ENCODE measurements at regions not wholly inside any gene's neighbourhood (a gene's known extent, or its start where the extent isn't known, plus 50 kb on each side); places are given as distances from the start of the nearest gene placed in this dataset.
"Not testable (repeated sequence)": the region's sequence is repeated elsewhere in the genome, so short reads cannot be mapped to it uniquely, and the experiment has no call there.

DNA sequence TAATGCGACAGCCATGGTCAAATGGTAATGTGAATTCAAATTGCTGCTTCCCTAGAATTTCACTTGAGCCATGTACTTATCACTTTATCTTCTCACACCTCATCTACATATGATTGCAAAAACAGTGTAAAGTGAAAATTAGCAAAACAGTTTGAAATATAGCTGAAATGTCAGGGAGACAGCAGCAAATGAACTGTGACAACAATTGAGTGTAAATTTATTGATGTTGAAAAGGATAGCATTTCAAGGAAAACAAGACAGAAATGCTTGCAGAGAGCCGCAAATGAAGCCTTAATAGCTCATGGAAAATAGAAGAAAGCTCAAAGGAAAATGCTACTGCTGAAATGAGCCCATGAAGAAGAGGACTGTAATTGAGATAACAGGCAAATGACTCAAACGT is 516.2 kb upstream of the POT1 start:
- DNase-seq: no peak

- DNase-seq: no peak
Observed at GRCh38 chr7:125444864-125445263, 515.2 kb upstream of the POT1 start.

- DNase-seq: no peak
Observed at GRCh38 chr7:125436220-125436619, 506.6 kb upstream of the POT1 start.

- no peak for DNase-seq
Observed at GRCh38 chr7:125431349-125431748, 501.7 kb upstream of the POT1 start.

- no peak for DNase-seq
Observed at GRCh38 chr7:125430013-125430412, 500.4 kb upstream of the POT1 start.

- no peak for DNase-seq
Observed at GRCh38 chr7:125427676-125428075, 498.1 kb upstream of the POT1 start.

DNA sequence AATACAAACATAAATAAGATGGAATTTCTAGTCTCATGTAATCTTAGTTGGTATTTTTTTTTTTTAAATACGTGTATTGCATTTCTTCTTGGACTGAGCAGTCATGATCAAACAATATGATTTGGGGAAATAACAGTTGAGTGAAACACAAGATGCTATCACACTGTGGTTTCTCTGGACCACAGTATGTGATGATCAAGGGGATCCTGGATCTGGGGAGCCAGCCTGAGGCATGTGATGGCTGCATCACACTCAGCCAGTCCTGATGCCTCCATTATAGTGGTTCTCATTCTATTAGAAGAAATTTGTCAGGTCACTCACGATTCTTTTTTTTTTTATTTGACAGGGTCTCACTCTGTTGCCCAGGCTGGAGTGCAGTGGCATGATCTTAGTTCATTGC is 495.9 kb upstream of the POT1 start:
- DNase-seq: no peak

DNA sequence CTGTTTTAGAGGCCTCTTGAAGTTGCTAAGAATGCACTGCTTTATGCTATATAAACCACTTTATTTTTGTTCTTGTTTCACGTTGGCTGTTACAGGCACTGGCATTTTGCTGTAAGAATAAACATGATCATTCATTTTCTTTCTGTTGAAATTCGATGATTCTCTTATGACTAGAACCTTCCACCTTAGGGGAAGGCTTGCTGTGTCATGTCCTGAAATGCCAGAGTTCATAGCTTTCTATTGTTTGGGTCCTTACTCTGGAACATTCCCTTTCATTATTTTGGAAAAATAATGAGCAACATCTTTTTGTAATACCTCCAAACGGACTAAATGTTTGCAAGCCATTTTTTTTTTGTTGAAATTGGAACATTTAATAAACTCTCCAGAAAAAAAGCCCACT is 495.1 kb upstream of the POT1 start:
- no peak for DNase-seq

DNA sequence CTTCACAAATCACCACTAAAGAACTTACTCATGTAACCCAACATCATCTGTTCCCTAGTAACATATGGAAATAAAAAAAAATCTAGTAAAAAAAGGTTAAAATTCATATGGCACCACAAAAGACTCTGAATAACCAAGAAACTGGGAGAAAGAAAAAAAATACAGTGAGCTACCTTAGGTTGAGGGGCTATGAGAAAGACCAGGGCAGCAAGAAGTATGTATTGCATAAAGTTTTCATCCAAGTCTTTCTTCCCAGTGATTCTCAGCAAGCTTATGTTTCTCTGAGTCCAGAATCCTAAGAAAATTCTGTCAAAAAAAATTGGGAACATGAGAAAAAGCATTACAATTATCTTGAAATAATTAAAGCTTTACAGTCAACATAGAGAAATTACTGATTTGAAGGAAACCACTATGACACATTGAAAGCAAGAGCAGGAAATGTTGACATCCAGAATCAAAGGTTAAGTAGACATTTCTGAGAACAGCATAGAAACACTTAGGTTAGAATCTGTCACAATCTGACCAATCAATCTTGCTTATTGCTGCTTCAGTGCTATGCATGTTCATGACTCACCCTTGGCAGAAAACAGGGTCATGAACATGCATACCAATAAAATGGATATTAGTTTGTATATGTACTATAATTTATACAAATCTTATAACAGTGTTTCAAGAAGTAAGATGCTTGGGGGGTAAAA is 494.0 kb upstream of the POT1 start:
- DNase-seq: peak; percentile 23 to 32

DNA sequence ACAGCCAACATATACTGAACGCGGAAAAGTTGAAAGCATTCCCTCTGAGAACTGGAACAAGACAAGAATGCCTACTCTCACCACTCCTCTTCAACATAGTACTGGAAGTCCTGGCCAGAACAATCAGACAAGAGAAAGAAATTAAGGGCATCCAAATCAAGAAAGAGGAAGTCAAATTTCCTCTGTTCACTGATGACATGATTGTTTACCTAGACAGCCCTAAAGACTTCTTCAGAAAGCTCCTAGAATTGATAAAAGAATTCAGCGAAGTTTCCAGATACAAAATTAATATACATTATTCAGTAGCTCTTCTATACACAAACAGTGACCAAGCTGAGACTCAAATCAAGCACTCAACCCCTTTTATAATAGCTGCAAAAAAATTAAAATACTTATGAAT is 491.8 kb upstream of the POT1 start:
- not testable (repeated sequence) for DNase-seq

GRCh38 chr7:125412890-125413665 is 483.5 kb upstream of the POT1 start:
- DNase-seq: no peak

GRCh38 chr7:125409921-125410320 is 480.3 kb upstream of the POT1 start:
- DNase-seq: no peak

GRCh38 chr7:125406111-125406510 is 476.5 kb upstream of the POT1 start:
- no peak for DNase-seq

DNA sequence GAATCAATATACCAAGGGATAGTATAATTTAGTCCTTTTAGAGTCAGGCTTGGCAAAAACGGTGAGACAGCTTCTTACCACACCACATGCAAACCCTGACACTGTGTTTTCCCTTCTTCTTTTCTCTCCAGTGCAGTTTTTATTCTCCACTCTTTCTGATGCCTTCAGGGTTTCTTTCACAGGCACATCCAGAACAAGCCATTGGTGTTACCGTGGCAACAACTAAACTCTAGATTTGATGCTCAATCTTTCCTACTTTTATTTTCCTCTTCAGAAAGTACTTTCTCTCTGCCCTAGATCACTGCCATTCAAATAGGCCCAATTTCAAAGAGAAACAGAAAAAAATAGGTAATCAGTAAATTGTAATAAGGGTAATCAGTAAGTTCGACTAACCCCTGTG is 469.8 kb upstream of the POT1 start:
- DNase-seq: no peak

DNA sequence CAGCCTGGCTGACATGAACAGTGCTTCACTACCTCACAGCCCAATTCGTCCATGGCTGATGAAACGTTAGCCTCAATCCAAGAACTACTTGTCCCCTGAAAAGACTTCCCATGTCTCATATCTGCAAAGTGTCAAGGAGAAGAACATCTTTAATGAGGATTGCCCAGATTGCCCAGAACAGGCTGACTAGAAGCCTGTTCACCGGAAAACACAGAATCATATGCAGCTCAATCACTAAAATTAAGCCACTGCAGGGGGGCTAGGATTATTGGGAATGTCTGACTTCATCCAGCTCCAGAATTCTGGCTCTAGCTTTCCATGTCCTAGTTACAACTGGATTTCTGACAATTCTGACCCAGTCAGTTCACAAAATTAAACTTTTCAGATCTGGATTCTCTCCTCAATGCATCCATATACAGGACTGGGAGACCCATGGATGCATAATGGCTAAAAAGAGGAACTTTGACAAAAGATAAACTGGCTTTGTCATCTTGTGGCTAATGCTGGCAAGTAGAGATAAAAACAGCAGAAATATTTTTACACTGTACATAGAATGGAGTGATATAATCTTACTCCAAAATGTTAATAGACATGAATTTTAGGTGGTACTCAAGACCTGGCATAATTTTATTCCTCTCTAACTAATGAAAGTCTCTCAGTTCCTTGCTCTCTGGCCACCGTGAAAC is 467.0 kb upstream of the POT1 start:
- DNase-seq: no peak

GRCh38 chr7:125391921-125392320 is 462.3 kb upstream of the POT1 start:
- DNase-seq: no peak

DNA sequence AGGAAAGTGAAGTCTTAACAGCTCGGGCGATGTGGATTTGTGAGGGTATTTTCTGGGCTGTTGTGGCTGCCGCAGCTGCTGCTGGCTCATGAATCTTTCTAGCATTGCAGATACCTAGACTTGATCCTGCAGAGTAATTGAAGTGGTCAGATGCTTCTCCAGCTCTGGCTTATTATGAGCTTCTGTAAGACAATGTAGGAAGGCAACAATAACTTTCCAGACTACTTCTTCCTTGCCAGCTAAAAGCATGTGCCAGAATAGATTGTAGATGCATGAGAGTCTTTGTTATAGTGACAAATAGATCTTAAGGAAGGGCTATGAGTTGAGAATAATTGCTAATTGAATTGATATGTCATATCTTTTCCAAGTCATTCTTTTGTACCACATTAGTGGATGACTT is 461.4 kb upstream of the POT1 start:
- no peak for DNase-seq

DNA sequence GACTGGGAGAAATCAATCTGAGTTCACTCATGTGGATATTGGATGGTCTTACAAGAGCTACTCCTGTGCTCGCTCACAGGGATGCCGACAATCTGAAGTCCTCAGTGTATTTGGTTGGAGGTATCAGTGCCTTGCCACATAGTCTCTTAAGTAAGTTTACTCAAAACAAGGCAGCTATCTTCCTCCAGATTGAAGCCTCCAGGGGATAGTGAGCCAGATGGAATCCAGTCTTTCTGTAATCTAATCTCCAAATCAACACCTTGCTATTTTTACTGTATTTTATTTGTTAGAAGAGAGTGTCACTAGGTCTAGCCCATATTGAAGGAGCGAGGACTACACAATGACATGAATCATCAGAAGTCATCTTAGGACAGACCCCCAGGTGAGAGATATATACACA is 456.6 kb upstream of the POT1 start:
- DNase-seq: no peak

GRCh38 chr7:125383324-125383723 is 453.7 kb upstream of the POT1 start:
- no peak for DNase-seq

DNA sequence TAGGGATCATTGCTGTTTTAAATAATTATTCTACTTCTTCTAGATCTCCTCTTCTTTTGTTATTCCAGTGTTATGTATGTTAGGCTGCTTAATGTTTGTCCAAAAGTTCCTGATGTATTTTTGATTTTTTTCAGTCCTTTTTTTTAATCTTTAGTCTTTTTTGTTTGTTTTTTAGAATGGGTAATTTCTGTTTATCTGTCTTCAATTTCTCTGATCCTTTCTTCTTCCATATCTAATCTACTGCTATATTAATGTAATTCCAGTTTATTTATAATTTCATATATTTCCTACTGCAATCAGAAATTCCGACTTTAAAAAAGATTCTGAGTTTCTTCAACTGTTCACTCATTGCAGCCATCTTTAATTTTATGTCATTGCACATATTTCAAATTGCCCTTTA is 452.8 kb upstream of the POT1 start:
- no peak for DNase-seq

DNA sequence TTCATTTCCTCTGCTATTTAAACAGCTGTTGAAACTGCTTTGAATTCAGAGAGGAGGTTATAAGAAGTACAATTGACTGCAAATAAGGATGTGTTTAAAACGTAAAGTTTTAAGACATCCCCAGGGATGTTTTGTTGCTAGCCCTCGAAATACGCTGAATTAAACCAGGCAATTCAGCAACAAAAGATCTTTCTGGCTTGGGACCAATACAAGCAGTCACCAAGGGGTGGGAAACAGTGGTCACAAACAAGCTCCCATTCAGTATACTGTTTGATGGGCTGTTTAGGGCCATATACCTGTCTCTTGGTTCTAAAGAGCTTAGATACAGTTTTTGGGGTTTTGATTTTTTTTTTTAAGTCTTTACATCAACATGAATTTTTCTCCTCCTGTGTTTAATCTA is 446.3 kb upstream of the POT1 start:
- DNase-seq: no peak

DNA sequence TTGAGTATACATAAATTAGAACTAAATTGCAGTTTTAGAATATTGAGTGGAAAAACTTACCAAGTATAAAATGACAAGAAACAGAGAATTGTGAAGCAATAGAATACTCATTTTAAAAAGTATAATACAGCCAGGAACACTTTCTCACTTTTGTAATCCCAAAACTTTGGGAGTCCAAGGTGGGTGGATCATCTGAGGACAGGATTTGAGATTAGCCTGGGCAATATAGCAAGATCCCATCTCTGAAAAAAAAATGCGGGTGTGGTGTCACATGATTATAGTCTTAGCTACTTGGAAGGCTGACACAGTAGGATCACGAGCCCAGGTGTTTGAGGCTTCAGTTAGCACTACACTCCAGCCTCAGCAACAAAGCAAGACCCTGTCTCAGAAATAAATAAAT is 440.9 kb upstream of the POT1 start:
- no peak for DNase-seq

DNA sequence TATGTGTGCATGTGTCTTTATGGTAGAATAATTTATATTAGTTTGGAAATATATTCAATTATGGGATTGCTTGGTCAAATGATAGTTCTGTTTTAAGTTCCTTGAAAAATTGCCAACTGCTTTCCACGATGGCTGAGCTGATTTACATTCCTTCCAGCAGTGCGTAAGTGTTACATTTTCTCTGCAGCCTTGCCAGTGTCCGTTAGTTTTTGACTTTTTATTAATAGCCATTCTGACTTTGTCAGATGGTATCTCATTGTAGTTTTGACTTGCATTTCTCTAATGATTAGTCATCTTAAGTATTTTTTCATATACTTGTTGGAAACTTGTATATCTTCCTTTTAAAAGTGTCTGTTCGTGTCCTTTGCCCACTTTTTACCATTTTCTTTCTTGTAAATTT is 434.2 kb upstream of the POT1 start:
- no peak for DNase-seq

All from inflammatory macrophage (primary cell).